Keratinocyte (primary cell): ENCODE measurements at regions not wholly inside any gene's neighbourhood (a gene's known extent, or its start where the extent isn't known, plus 50 kb on each side); places are given as distances from the start of the nearest gene placed in this dataset.

Experiments used
- DNase-seq: peaks from one replicate; pipeline ENCODE4 v3.0.0-alpha.2; 2011; ENCODE audit warnings: low read depth, missing footprints, low spot score
- FAIRE-seq: peaks from 2 replicates; lab custom pipeline; 2011; peaks lifted over from hg19 to GRCh38; lab: Jason Lieb, UNC
- H2AFZ ChIP-seq: 2 replicates; pipeline ENCODE4 v1.6.0; 2012; ENCODE audit warnings: low read length, control low read depth, inconsistent platforms; ENCODE audit not compliant: control insufficient read depth
- H3K27ac ChIP-seq: 2 replicates; pipeline ENCODE4 v1.5.1; 2011; ENCODE audit warnings: low read length; ENCODE audit not compliant: control insufficient read depth, insufficient read depth
- H3K27me3 ChIP-seq: 3 replicates; pipeline ENCODE4 v1.6.0; 2011; ENCODE audit warnings: low read length; ENCODE audit not compliant: control insufficient read depth, insufficient read depth; ENCODE audit errors: extremely low read depth
- H3K36me3 ChIP-seq, 2 experiments: 2 replicates in 1 of 2; 3 replicates in 1 of 2; pipeline ENCODE4 v1.5.1; 2011; ENCODE audit warnings: low read length in 2 of 2, mild to moderate bottlenecking in 1 of 2; ENCODE audit not compliant: control insufficient read depth in 2 of 2, insufficient read depth in 2 of 2; ENCODE audit errors: extremely low read depth in 1 of 2
- H3K4me1 ChIP-seq: 3 replicates; pipeline ENCODE4 v1.5.1; 2011; ENCODE audit warnings: low read length; ENCODE audit not compliant: control insufficient read depth, insufficient read depth; ENCODE audit errors: extremely low read depth
- H3K4me2 ChIP-seq: 3 replicates; pipeline ENCODE4 v1.6.0; 2011; ENCODE audit warnings: low read depth, low read length; ENCODE audit not compliant: control insufficient read depth, insufficient read depth; ENCODE audit errors: extremely low read depth
- H3K4me3 ChIP-seq, 3 experiments: fragments of 200-600 bp in 1 of 3; sonication (generic) in 1 of 3; 2 replicates in 2 of 3; 3 replicates in 1 of 3; pipeline ENCODE4 v1.5.1; 2011 to 2016; ENCODE audit warnings: low read length in 3 of 3, mild to moderate bottlenecking in 3 of 3, control low read depth in 2 of 3, inconsistent platforms in 1 of 3, low read depth in 1 of 3, mixed read lengths in 1 of 3, mixed run types in 1 of 3, moderate library complexity in 1 of 3; ENCODE audit not compliant: control insufficient read depth in 2 of 3, insufficient read depth in 2 of 3; ENCODE audit errors: extremely low read depth in 1 of 3
- H3K79me2 ChIP-seq: 2 replicates; pipeline ENCODE4 v1.6.0; 2012; ENCODE audit warnings: low read length; ENCODE audit not compliant: control insufficient read depth, insufficient read depth
- H3K9ac ChIP-seq: 3 replicates; pipeline ENCODE4 v1.6.0; 2011; ENCODE audit warnings: low read length; ENCODE audit not compliant: control insufficient read depth, insufficient read depth; ENCODE audit errors: extremely low read depth
- H3K9me1 ChIP-seq: 3 replicates; pipeline ENCODE4 v1.6.0; 2011; ENCODE audit warnings: low read length; ENCODE audit not compliant: control insufficient read depth, insufficient read depth; ENCODE audit errors: extremely low read depth
- H3K9me3 ChIP-seq: 2 replicates; pipeline ENCODE4 v1.5.1; 2012; ENCODE audit warnings: low read depth, low read length; ENCODE audit not compliant: control insufficient read depth
- H4K20me1 ChIP-seq: 3 replicates; pipeline ENCODE4 v1.6.0; 2011; ENCODE audit warnings: low read length; ENCODE audit not compliant: control insufficient read depth, insufficient read depth; ENCODE audit errors: extremely low read depth
- CTCF ChIP-seq, 3 experiments: IDR thresholded peaks in 1 of 3; conservative IDR thresholded peaks in 1 of 3; optimal IDR thresholded peaks in 1 of 3; 2 replicates in 2 of 3; 3 replicates in 1 of 3; pipeline versions ENCODE3 to v1.5.1; 2011; ENCODE audit warnings: low read length in 3 of 3, mild to moderate bottlenecking in 3 of 3, moderate library complexity in 2 of 3, control low read depth in 1 of 3, inconsistent platforms in 1 of 3; ENCODE audit not compliant: insufficient read depth in 2 of 3; ENCODE audit errors: extremely low read depth in 1 of 3
- EZH2 ChIP-seq: IDR thresholded peaks from one replicate; pipeline ENCODE4 v1.6.1; 2012; ENCODE audit warnings: inconsistent platforms, mild to moderate bottlenecking, low read length, moderate library complexity
- dilution Hi-C: fragments of 300-500 bp; cut with MboI; formaldehyde crosslinking; loops from one replicate; pipeline ENCODE4 v1.7.0; 2020; ENCODE audit warnings: low sequenced_read_pairs; ENCODE audit not compliant: extremely low pct_ligation_motif_present

GRCh38 chr19:31174948-31175347 lies 174.3 kb downstream of the TSHZ3 start:
- Histone ChIP-seq H3K9me3 (no peaks in the 10 kb centered on the region), H3K27me3 (no peaks in the 10 kb centered on the region), H3K4me2 (no peak overlapping the region), H4K20me1 (no peaks in the 10 kb centered on the region), H3K9me1 (no peaks in the 10 kb centered on the region), H2AFZ (no peak overlapping the region), H3K79me2 (no peaks in the 10 kb centered on the region), H3K9ac (no peak overlapping the region), H3K4me1 (no peaks in the 10 kb centered on the region), H3K27ac (no peak overlapping the region), H3K4me3 (no peak overlapping the region), H3K36me3 (no peaks in the 10 kb centered on the region)
- no peak for FAIRE-seq
- DNase-seq = no peak
- dilution Hi-C loops = no loop called here
- no peak for TF ChIP-seq CTCF (optimal IDR thresholded peaks at IDR 0.05 in 1 of 3, IDR thresholded peaks at IDR 0.05 in 1 of 3, conservative IDR thresholded peaks at IDR 0.05 in 1 of 3; ENCODE audit: extremely low read depth in 1 of 3, insufficient read depth in 2 of 3, low read length in 3 of 3)
- no peak for TF ChIP-seq EZH2

- dilution Hi-C loops = no loop called here
These were observed 175.2 kb downstream of the TSHZ3 start for GRCh38 chr19:31173991-31174390.

More at GRCh38 chr19:31173991-31174390, 175.2 kb downstream of the TSHZ3 start:
- no peaks in the 10 kb centered on the region for H3K9me3 ChIP-seq
- TF ChIP-seq EZH2 (no peak), CTCF (optimal IDR thresholded peaks at IDR 0.05 in 1 of 3, IDR thresholded peaks at IDR 0.05 in 1 of 3, conservative IDR thresholded peaks at IDR 0.05 in 1 of 3; ENCODE audit: extremely low read depth in 1 of 3, insufficient read depth in 2 of 3, low read length in 3 of 3) (no peak)
- no peaks in the 10 kb centered on the region for H3K79me2 ChIP-seq
- no peak overlapping the region for H3K9ac ChIP-seq
- no peaks in the 10 kb centered on the region for H3K4me1 ChIP-seq
- H3K4me3 ChIP-seq = no peak overlapping the region
- no peaks in the 10 kb centered on the region for H3K9me1 ChIP-seq
- H2AFZ ChIP-seq = no peak overlapping the region
- DNase-seq (no peak), FAIRE-seq (no peak)
- H3K27me3 ChIP-seq = no peaks in the 10 kb centered on the region
- no peaks in the 10 kb centered on the region for H3K36me3 ChIP-seq
- H4K20me1 ChIP-seq = no peaks in the 10 kb centered on the region
- H3K27ac ChIP-seq = no peak overlapping the region
- H3K4me2 ChIP-seq = no peak overlapping the region
